ENCODE measurements at regions not wholly inside any gene's neighbourhood (a gene's known extent, or its start where the extent isn't known, plus 50 kb on each side); places are given as distances from the start of the nearest gene placed in this dataset.

DNA sequence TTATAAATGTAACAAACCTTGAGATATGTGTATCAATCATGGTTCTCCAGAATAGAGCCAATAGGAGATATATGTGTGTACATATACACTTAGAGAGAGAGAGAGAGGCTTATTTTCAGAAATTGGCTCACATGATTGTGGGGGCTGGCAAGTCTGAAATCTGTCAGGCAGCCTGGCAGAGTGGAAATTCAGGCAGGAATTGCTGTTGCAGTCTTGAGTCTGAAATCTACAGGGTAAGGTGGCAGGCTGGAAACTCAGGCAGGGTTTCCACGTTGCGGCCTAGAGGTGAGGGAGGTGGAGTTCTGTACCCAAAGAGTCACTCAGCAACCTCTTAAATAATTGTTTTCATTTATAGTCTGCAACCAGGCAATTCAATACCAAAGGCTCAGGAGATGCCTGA, 218.4 kb downstream of the B3GLCT start:
- Histone ChIP-seq H3K9me2 (replicated peaks; ENCODE audit: low read length) (no peaks in the 10 kb centered on the region), H3K4me2 (ENCODE audit: low read length) (no peak overlapping the region), H3K4me3 (ENCODE audit: low read length) (no peak overlapping the region), H3K36me3 (ENCODE audit: low read depth, low read length) (no peaks in the 10 kb centered on the region), H4K20me1 (ENCODE audit: low read length) (no peaks in the 10 kb centered on the region), H3K9me3 (ENCODE audit: low read length) (no peaks in the 10 kb centered on the region), H3K27ac (ENCODE audit: low read length) (no peak overlapping the region), H3K27me3 (ENCODE audit: low read length) (peaks cover 45% of the 10 kb centered on the region), H3F3A (ENCODE audit: low read length, unreplicated experiment) (no peaks in the 10 kb centered on the region), H3K9ac (ENCODE audit: low read length) (no peak overlapping the region), H2AFZ (ENCODE audit: low read length) (no peak overlapping the region), H3K4me1 (ENCODE audit: insufficient read depth, low read length) (no peaks in the 10 kb centered on the region), H3K79me2 (ENCODE audit: low read length) (no peaks in the 10 kb centered on the region)
- ChIA-PET POLR2A (ENCODE audit: unreplicated experiment) (no interaction called here), CTCF (no interaction called here)
- no peak for DNase-seq
- no peak for TF ChIP-seq EZH2phosphoT487 (IDR thresholded peaks at IDR 0.05; ENCODE audit: borderline replicate concordance, low read length)
- TF ChIP-seq CTCF (conservative IDR thresholded peaks at IDR 0.05; ENCODE audit: low read depth, low read length), result no peak
- TF ChIP-seq EZH2 (IDR thresholded peaks at IDR 0.05; ENCODE audit: low read length, unreplicated experiment), result no peak
- intact Hi-C loops (cut with micrococcal nuclease), result no loop called here
- ATAC-seq, result no peak
- no TSS peak for BruUV-seq (replicated peaks)

DNA sequence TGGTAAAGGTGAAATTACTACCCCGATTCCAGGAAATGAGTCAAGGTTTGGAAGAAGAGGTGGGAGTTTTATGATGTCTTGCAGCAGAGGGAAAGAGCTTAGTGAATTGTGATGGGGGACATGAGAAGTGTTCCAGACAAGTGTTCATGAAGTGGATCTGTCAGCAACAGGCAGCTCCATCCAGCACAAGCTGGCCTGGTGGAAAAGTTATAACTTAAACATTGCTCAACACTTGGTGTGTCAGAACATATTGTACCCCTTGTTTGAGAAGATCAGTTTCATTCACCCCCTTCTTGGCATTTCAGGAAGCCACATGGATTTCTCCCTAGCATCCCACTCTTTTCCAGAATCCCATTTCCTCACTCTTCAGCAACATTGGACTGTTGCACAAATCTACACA, 222.0 kb downstream of the B3GLCT start:
- Histone ChIP-seq H3K9me3 (ENCODE audit: low read length) (no peaks in the 10 kb centered on the region), H3K4me1 (ENCODE audit: insufficient read depth, low read length) (0 out of 2 replicates have a peak, but pooled peaks cover 4% of the 10 kb centered on the region), H3K9me2 (replicated peaks; ENCODE audit: low read length) (no peaks in the 10 kb centered on the region), H3F3A (ENCODE audit: low read length, unreplicated experiment) (no peaks in the 10 kb centered on the region), H2AFZ (ENCODE audit: low read length) (no peak overlapping the region), H3K4me2 (ENCODE audit: low read length) (no peak overlapping the region), H3K4me3 (ENCODE audit: low read length) (no peak overlapping the region), H3K27ac (ENCODE audit: low read length) (no peak overlapping the region), H3K9ac (ENCODE audit: low read length) (no peak overlapping the region), H4K20me1 (ENCODE audit: low read length) (no peaks in the 10 kb centered on the region), H3K27me3 (ENCODE audit: low read length) (peaks cover 23% of the 10 kb centered on the region; the same call in 1 of the 2 replicates), H3K79me2 (ENCODE audit: low read length) (no peaks in the 10 kb centered on the region), H3K36me3 (ENCODE audit: low read depth, low read length) (no peaks in the 10 kb centered on the region)
- ATAC-seq (no peak), DNase-seq (no peak)
- ChIA-PET POLR2A (ENCODE audit: unreplicated experiment) (no interaction called here), CTCF (no interaction called here)
- intact Hi-C loops (cut with micrococcal nuclease), result no loop called here
- no peak for TF ChIP-seq CTCF (conservative IDR thresholded peaks at IDR 0.05; ENCODE audit: low read depth, low read length)
- no peak for TF ChIP-seq EZH2 (IDR thresholded peaks at IDR 0.05; ENCODE audit: low read length, unreplicated experiment)
- no peak for TF ChIP-seq EZH2phosphoT487 (IDR thresholded peaks at IDR 0.05; ENCODE audit: borderline replicate concordance, low read length)
- no TSS peak for BruUV-seq (replicated peaks)

DNA sequence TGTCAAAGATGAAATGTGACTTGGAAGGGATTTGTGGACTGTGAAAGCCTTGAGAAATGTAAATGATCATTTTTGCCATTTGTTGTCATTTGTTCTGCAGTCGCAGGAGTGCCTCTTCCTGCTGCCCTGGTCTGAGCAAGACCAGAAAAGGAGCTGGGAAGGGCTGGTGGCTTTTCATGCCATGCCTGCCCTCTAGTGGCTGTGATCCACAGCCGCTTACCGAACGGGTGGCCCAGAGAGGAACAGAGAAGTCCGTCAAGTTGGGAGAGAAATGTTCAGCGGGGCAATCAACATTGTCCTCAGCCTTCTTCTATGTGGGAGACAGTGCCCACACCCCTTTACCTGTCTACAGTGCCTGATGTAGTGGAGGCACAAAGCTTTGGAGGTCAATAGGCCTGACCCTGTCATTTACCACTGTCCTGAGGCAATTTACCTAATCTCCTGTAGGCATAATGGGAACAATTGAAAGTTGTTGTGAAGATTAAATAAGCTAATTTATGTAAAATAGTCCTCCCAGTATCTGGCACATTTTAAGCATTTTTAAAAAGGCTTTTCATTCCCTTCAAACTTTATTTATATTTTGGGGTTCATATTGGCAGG, 224.5 kb downstream of the B3GLCT start:
- DNase-seq (peak; percentile 83), ATAC-seq (peak; percentile 100)
- 0 out of 2 replicates have a peak, but pooled peaks cover 4% of the 10 kb centered on the region for H3K4me1 ChIP-seq (ENCODE audit: insufficient read depth, low read length)
- no peak overlapping the region for H3K4me3 ChIP-seq (ENCODE audit: low read length)
- ChIA-PET CTCF (interaction anchor here (0.5 to 1.0 kb wide), 6 partner anchors 184 to 366 kb away, joined by 3 to 16 read pairs (median 4); no protein-coding TSS in a partner anchor), POLR2A (ENCODE audit: unreplicated experiment) (interaction anchor here (0.7 kb wide), 1 partner anchor 188 kb away, joined by 6 read pairs; no protein-coding TSS in a partner anchor)
- no peaks in the 10 kb centered on the region for H3K79me2 ChIP-seq (ENCODE audit: low read length)
- H2AFZ ChIP-seq (ENCODE audit: low read length), result peak overlapping the region; percentile 39
- H3F3A ChIP-seq (ENCODE audit: low read length, unreplicated experiment), result no peaks in the 10 kb centered on the region
- no peaks in the 10 kb centered on the region for H3K36me3 ChIP-seq (ENCODE audit: low read depth, low read length)
- intact Hi-C loops (cut with micrococcal nuclease), result loop anchor here (1.0 kb wide), 2 partner anchors 188 to 250 kb away; no protein-coding TSS in a partner anchor
- H3K9me3 ChIP-seq (ENCODE audit: low read length), result no peaks in the 10 kb centered on the region
- BruUV-seq (replicated peaks), result no TSS peak
- no peak overlapping the region for H3K27ac ChIP-seq (ENCODE audit: low read length)
- H3K9ac ChIP-seq (ENCODE audit: low read length), result no peak overlapping the region
- H4K20me1 ChIP-seq (ENCODE audit: low read length), result no peaks in the 10 kb centered on the region
- H3K27me3 ChIP-seq (ENCODE audit: low read length), result peaks cover 18% of the 10 kb centered on the region; the same call in 1 of the 2 replicates
- H3K4me2 ChIP-seq (ENCODE audit: low read length), result peak overlapping the region; percentile 64
- no peaks in the 10 kb centered on the region for H3K9me2 ChIP-seq (replicated peaks; ENCODE audit: low read length)
- TF ChIP-seq CTCF (conservative IDR thresholded peaks at IDR 0.05; ENCODE audit: low read depth, low read length), result peak; percentile 90
- TF ChIP-seq EZH2phosphoT487 (IDR thresholded peaks at IDR 0.05; ENCODE audit: borderline replicate concordance, low read length), result no peak
